Medulla oblongata (tissue), 1 donor: ENCODE measurements at regions not wholly inside any gene's neighbourhood (a gene's known extent, or its start where the extent isn't known, plus 50 kb on each side); places are given as distances from the start of the nearest gene placed in this dataset.
A peak's percentile ranks its signal among the peaks of the same experiment; 100 is the strongest.

Experiments used
- DNase-seq: peaks from one replicate; pipeline ENCODE4 v3.0.0-alpha.2; 2015; ENCODE audit errors: extremely low spot score

DNA sequence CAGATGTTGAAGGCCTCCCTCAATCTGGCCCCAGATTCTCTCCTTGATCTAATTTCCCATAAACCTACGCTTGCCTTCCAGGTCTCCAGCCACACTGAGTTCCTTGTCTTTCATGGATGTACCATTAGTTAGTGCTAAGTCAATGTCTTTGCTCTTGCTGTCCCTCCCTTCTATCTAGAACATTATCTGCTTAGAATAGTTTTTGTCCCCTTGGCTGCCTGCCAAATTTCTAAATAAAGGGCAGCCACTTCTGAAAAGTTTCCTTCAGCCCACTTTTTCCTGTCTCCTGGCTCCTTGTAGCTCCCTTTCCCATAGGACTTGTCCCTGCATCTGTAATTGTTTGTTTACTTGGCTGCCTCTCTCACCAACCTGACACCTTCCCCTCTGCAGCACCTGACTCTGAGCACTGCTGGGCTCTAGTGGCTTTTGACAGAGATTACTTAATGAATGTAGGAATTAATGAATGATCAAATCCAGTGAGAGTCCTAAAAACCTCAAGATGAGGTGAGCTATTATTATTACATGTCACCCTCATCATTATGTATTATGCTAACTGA is 58.3 kb downstream of the CXCL12 start:
- no peak for DNase-seq

GRCh38 chr10:44325596-44326307 is 59.1 kb downstream of the CXCL12 start:
- DNase-seq: no peak

GRCh38 chr10:44325157-44325556 is 59.7 kb downstream of the CXCL12 start:
- no peak for DNase-seq

- no peak for DNase-seq
Observed at GRCh38 chr10:44323838-44324237, 61.1 kb downstream of the CXCL12 start.

DNA sequence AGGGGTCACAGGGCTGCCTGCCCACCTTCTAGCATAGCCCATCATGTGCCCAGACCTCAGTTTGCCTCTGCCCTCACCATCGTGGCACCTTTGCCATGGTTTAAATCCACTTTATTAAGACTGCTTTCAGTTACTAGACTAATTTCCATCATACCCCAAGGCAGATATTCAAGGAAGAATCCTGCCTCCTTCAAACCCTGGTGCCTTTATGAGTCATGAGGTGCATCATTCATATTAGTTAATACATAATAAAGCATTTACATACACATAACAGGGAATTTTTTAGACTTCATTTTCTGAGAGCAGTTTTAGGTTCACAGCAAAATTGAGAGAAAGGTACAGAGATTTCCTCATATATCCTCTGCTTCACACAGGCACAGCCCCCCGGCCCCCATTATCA is 62.8 kb downstream of the CXCL12 start:
- no peak for DNase-seq

DNA sequence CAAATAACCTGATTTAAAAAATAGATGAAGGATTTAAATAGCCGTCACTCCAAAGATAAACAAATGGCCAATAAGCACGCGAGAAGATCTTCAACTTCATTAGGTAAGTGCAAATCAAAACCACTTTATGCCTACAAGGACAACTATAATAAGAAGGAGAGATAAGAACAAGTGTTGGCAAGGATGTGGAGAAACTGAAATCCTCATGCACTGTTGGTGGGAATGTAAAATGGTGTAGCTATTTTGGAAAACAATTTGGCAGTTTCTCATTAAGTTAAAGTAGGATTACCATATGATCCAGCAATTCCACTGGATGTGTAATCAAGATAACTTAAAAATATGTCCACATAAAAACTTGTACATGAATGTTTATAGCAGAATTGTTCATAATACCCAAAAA is 64.1 kb downstream of the CXCL12 start:
- DNase-seq: no peak

- no peak for DNase-seq
Observed at GRCh38 chr10:44317856-44318255, 67.0 kb downstream of the CXCL12 start.

DNA sequence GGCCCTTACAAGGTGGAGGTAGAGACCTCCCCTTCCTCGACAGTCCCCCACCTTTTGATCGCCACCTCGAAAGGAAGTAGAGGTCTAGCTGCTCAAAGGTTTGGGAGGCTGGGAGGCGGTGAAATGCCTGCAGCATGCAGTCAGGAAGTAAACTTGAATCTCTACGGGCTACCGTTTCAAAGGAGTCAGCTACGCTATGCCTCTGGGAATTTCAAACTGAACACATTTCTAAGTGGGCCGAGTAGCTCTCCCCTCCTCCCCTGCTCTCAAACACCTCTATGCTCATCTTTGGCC is 68.0 kb downstream of the CXCL12 start:
- no peak for DNase-seq

DNA sequence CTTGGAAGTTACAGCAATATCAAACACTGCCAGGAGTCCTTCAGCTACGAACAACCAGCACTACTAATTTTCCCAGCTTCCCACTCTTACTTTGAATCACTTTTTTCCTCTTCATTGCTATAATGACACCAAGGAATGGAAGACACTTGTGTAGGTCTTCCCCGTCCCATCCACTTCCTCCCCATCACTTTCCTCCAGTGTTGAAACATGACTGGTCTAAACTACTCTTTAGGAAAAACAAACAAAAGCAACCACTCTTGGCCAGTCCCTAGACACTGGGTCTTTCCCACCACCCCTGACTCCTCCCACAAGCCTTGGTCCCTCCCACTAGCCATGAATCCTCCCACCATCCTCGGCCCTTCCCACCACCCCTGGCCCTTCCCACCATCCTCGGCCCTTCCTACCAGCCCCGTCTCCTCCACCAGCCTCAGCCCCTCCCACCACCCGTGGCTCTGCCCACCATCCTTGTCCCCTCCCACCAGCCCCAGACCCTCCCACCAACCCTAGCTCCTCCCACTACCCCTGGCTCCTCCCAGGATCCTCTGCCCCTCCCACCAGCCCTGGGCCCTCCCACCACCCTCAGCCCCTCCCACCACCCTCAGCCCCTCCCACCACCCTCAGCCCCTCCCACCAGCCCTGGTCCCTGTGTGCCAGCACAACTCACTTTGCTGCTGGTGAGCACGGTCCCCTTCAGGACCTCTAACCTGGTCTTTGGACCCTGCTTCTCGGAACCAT is 68.5 kb downstream of the CXCL12 start:
- no peak for DNase-seq

DNA sequence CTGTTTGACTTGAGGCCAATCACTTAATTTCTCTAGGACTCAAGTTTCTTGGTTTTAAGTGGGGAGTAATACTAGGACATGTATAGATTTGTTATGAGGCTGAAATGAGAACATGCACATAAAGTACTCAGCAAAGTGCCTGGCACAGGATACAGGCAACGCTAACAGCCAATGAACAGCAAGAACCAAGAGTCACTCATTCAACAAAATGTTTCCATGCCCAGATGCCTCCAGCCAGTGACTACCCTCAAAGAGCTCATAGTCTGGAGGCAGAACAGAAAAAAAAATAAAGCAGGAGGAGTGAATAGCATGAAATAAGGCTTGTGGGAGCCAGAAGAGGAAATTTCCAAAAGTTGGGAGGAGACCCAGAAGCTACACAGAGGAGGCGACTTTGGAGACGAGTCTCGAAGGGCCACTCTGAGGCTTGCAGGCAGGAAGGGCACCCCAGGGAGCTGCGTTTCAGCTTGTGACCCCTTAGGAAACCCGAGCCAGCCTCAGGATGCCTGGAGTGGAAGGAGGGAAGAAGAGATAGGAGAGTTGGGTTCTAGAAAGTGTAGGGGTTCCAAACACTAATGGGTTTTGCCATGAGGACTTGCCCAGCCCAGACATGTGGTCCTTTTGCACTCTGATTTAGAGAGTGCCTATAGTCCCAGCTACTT is 70.0 kb downstream of the CXCL12 start:
- DNase-seq: no peak

- DNase-seq: no peak
Observed at GRCh38 chr10:44313761-44314165, 71.1 kb downstream of the CXCL12 start.

- no peak for DNase-seq
Observed at GRCh38 chr10:44312401-44312800, 72.5 kb downstream of the CXCL12 start.

DNA sequence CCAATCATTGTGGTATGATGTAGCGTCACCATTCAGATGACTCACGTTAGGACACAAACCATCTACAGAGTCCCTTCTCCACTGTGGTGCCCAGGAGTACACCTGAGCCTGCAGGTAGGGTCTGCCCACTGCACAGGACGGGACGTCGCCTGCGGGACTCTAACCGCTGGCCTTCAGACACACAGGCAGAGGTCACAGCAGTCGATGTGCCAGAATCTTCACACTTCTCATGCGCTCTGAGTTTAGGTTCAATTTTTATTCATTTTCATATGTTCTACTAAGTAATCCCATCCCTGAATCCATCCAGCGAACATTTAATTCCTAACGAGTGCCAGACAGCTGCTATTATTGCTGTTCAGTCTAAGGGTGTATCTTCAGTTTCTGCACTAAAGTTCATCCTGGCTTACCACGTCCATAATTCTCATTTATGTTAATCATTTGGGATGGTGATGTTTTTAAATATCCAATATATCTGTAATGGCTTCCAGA is 73.3 kb downstream of the CXCL12 start:
- DNase-seq: no peak

- peak; percentile 91 for DNase-seq
Observed at GRCh38 chr10:44310762-44311562, 73.9 kb downstream of the CXCL12 start.

DNA sequence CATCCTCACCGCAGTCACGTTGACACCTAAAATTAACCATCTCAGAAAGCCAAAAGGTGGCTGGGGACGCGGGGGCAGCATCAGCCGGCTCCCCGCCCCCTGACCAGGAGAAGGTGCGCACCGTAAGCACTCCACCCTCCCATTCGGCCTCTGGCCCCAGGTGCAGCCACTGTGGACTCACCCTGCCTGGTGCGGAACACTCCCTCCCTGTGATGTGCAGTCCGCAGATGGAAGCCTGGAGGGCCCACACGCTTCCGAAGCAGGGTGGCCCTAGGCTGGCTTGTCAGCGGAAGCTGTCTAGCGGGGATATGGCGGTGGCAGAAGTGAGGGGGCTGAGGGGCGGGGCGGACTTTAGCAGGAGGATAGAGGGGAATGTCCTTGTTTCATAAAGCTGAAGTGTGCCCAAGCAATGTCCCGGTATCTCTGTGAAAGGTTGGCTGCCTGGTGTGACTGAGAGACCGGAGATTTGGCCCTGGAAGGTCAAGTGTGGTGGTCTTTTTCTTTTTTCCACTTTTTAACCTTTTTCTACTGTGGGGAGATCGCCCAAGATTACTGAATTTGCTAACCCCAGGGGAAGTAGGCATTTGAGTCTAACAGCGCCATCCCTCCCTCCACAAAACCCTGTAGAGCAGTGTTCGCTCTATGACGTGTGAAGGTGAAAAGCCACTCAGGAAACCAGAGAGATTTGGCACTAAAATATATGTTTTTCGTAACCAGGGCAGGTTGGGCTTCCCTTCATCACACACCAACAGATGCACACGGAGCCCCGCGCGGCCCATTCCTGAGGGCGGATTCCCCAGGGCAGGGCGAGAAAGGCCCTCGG is 74.7 kb downstream of the CXCL12 start:
- DNase-seq: no peak

- no peak for DNase-seq
Observed at GRCh38 chr10:44309361-44309760, 75.5 kb downstream of the CXCL12 start.

DNA sequence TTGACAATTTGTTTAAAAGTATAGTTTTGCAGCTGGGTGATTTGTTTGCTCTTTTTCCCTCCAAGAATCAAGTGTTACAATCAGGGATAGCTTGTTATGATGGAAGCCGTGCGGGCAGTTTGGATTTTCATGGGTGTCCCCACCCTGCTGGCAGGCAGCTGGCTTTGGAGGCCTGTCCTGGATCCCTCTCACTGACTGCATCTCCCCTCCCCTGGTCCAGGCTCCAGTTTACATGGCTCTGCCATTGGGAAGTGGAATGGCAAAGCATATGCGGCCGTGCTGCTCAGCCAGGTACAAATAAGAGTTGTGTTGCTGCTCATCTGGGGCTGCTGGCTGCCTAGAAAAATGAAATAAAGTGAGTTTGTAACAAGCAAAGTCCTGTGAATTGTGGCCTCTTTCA is 76.0 kb downstream of the CXCL12 start:
- DNase-seq: no peak

DNA sequence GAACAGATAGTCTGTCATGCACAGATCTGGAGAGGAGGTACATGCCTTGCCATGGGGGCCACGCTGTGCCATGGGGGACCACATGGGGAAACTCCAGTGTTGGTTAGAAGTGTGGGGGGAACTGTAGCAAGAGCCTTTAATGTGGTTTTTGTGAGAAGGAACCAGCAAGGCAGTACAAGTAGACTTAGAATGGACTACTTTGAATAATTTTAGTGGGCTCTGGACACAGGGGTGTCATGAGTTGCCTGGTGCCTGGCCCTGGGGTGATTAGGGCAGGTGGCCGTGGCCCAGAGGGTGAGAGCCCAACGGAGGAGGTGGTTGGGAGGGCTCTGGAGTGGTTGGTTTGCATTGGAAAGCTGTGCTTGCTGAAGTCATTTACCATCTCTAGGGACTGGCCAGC is 77.2 kb downstream of the CXCL12 start:
- DNase-seq: no peak

GRCh38 chr10:44306762-44307161 is 78.1 kb downstream of the CXCL12 start:
- no peak for DNase-seq

DNA sequence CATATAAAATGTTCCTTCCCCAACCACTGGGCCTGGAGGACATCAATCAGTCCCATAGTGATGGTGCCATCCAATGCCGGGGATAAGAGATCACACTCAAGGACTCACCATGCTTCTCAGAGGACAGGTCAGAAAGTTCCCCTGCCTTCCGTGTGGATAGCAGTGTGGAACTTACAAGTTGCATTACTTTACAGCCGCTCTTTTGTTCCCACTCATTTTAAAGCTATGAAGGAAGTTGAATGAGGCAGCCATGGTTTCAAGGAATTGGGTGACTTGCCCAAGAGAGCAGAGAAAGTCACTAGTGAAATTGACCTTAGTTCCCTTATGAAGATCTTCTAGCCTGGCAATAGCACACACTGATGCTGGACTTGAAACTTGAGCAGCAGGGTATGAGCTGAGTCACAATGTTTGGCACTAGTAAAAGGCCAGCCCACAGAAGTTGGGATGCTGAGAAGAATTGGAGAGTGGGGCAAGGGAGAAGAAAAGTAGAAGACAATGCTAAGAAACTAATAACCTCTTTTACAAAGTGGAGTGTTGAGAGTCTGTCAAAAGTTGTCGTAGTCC is 78.7 kb downstream of the CXCL12 start:
- no peak for DNase-seq
